HFFc6 (cell line): ENCODE measurements at regions not wholly inside any gene's neighbourhood (a gene's known extent, or its start where the extent isn't known, plus 50 kb on each side); places are given as distances from the start of the nearest gene placed in this dataset.

Experiments used
- DNase-seq: peaks from one replicate; pipeline ENCODE4 v3.0.0-alpha.2; 2018
- H3K27ac Mint-ChIP-seq: 2 replicates; pipeline ENCODE4 v1.8.0; 2020; ENCODE audit warnings: mild to moderate bottlenecking, mixed read lengths
- H3K27me3 Mint-ChIP-seq: 2 replicates; pipeline ENCODE4 v1.8.0; 2021; ENCODE audit warnings: mild to moderate bottlenecking, moderate library complexity, mixed read lengths; ENCODE audit not compliant: insufficient read depth
- H3K36me3 Mint-ChIP-seq: 2 replicates; pipeline ENCODE4 v1.8.0; 2021; ENCODE audit warnings: low read depth, mixed read lengths
- H3K4me1 Mint-ChIP-seq: 2 replicates; pipeline ENCODE4 v1.8.0; 2020; ENCODE audit warnings: low read depth, mixed read lengths
- H3K4me3 Mint-ChIP-seq: 2 replicates; pipeline ENCODE4 v1.8.0; 2020; ENCODE audit warnings: mild to moderate bottlenecking, moderate library complexity, mixed read lengths
- H3K9me3 Mint-ChIP-seq: 2 replicates; pipeline ENCODE4 v1.8.0; 2020; ENCODE audit warnings: mild to moderate bottlenecking, mixed read lengths
- CTCF ChIP-seq: fragments of 200-600 bp; sonication (generic); IDR thresholded peaks from 2 replicates; pipeline ENCODE4 v1.5.0; 2021; ENCODE audit warnings: antibody characterized with exemption, mild to moderate bottlenecking

- no peak overlapping the region for H3K4me3 Mint-ChIP-seq
- H3K9me3 Mint-ChIP-seq = peaks cover 15% of the 10 kb centered on the region
- no peaks in the 10 kb centered on the region for H3K36me3 Mint-ChIP-seq
- no peak for TF ChIP-seq CTCF
- no peak overlapping the region for H3K27ac Mint-ChIP-seq
- H3K4me1 Mint-ChIP-seq = no peaks in the 10 kb centered on the region
- no peaks in the 10 kb centered on the region for H3K27me3 Mint-ChIP-seq
- DNase-seq = no peak
Measured at GRCh38 chr5:89900346-89900745, 509.2 kb downstream of the CETN3 start.

GRCh38 chr5:89899559-89899958, 510.0 kb downstream of the CETN3 start:
- H3K36me3 Mint-ChIP-seq = no peaks in the 10 kb centered on the region
- no peaks in the 10 kb centered on the region for H3K27me3 Mint-ChIP-seq
- DNase-seq = no peak
- TF ChIP-seq CTCF = no peak
- H3K4me3 Mint-ChIP-seq = no peak overlapping the region
- H3K9me3 Mint-ChIP-seq = peaks cover 19% of the 10 kb centered on the region
- H3K27ac Mint-ChIP-seq = no peak overlapping the region
- H3K4me1 Mint-ChIP-seq = no peaks in the 10 kb centered on the region

- no peaks in the 10 kb centered on the region for H3K27me3 Mint-ChIP-seq
- H3K4me3 Mint-ChIP-seq = no peak overlapping the region
- peaks cover 34% of the 10 kb centered on the region for H3K9me3 Mint-ChIP-seq
- H3K36me3 Mint-ChIP-seq = peaks cover 9% of the 10 kb centered on the region
- TF ChIP-seq CTCF = no peak
- no peaks in the 10 kb centered on the region for H3K4me1 Mint-ChIP-seq
- H3K27ac Mint-ChIP-seq = no peak overlapping the region
- no peak for DNase-seq
Measured at GRCh38 chr5:89893546-89893945, 516.0 kb downstream of the CETN3 start.

- Mint-ChIP-seq H3K27ac (no peak overlapping the region), H3K4me1 (no peaks in the 10 kb centered on the region), H3K36me3 (no peaks in the 10 kb centered on the region), H3K4me3 (no peak overlapping the region), H3K27me3 (no peaks in the 10 kb centered on the region), H3K9me3 (peaks cover 19% of the 10 kb centered on the region)
- no peak for DNase-seq
- no peak for TF ChIP-seq CTCF
Measured at GRCh38 chr5:89885670-89886069, 523.9 kb downstream of the CETN3 start.

- Mint-ChIP-seq H3K4me3 (no peak overlapping the region), H3K9me3 (peaks cover 30% of the 10 kb centered on the region), H3K4me1 (no peaks in the 10 kb centered on the region), H3K27ac (no peak overlapping the region), H3K36me3 (no peaks in the 10 kb centered on the region), H3K27me3 (no peaks in the 10 kb centered on the region; the same call in 1 of the 2 replicates)
- no peak for DNase-seq
- TF ChIP-seq CTCF = no peak
Measured at GRCh38 chr5:89883967-89884366, 525.6 kb downstream of the CETN3 start.
